GM18868 (cell line): ENCODE measurements at regions not wholly inside any gene's neighbourhood (a gene's known extent, or its start where the extent isn't known, plus 50 kb on each side); places are given as distances from the start of the nearest gene placed in this dataset.
"Not testable (repeated sequence)": the region's sequence is repeated elsewhere in the genome, so short reads cannot be mapped to it uniquely, and the experiment has no call there.

Source experiments
- ATAC-seq: cut with Tn5 transposase; IDR thresholded peaks from one replicate; pipeline ENCODE4 v1.9.1; 2021; ENCODE audit warnings: mild to moderate bottlenecking, moderate library complexity; ENCODE audit not compliant: unreplicated experiment

GRCh38 chr7:3094701-3095445 lies 51.2 kb upstream of the CARD11 start:
- ATAC-seq: peak; percentile 60

- no peak for ATAC-seq
These were observed 54.1 kb upstream of the CARD11 start for GRCh38 chr7:3097734-3098133.

- ATAC-seq: no peak
These were observed 58.5 kb upstream of the CARD11 start for GRCh38 chr7:3102159-3102558.

GRCh38 chr7:3103614-3104398 lies 60.1 kb upstream of the CARD11 start:
- no peak for ATAC-seq

- ATAC-seq: no peak
These were observed 62.2 kb upstream of the CARD11 start for GRCh38 chr7:3105856-3106255.

- peak; percentile 49 for ATAC-seq
These were observed 62.7 kb upstream of the CARD11 start for GRCh38 chr7:3106361-3106826.

- no peak for ATAC-seq
These were observed 63.6 kb upstream of the CARD11 start for GRCh38 chr7:3107228-3107763.

- ATAC-seq: no peak
These were observed 64.4 kb upstream of the CARD11 start for GRCh38 chr7:3107889-3108570.

GRCh38 chr7:3109311-3109915 lies 65.7 kb upstream of the CARD11 start:
- ATAC-seq: no peak

- ATAC-seq: no peak
These were observed 68.9 kb upstream of the CARD11 start for GRCh38 chr7:3112479-3113134.

GRCh38 chr7:3114917-3115316 lies 71.2 kb upstream of the CARD11 start:
- ATAC-seq: no peak

- no peak for ATAC-seq
These were observed 73.4 kb upstream of the CARD11 start for GRCh38 chr7:3117081-3117480.

GRCh38 chr7:3117488-3118231 lies 74.0 kb upstream of the CARD11 start:
- ATAC-seq: no peak

- not testable (repeated sequence) for ATAC-seq
These were observed 75.8 kb upstream of the CARD11 start for GRCh38 chr7:3119352-3119927.

- no peak for ATAC-seq
These were observed 76.3 kb upstream of the CARD11 start for GRCh38 chr7:3119963-3120362.

GRCh38 chr7:3120513-3120912 lies 76.8 kb upstream of the CARD11 start:
- no peak for ATAC-seq

GRCh38 chr7:3128857-3129490 lies 85.3 kb upstream of the CARD11 start:
- ATAC-seq: no peak

GRCh38 chr7:3133811-3134385 lies 90.2 kb upstream of the CARD11 start:
- ATAC-seq: no peak

- no peak for ATAC-seq
These were observed 91.1 kb upstream of the CARD11 start for GRCh38 chr7:3134745-3135144.
